A204.1 (cell line): ENCODE measurements at regions not wholly inside any gene's neighbourhood (a gene's known extent, or its start where the extent isn't known, plus 50 kb on each side); places are given as distances from the start of the nearest gene placed in this dataset.
A peak's percentile ranks its signal among the peaks of the same experiment; 100 is the strongest.
"Not testable (repeated sequence)": the region's sequence is repeated elsewhere in the genome, so short reads cannot be mapped to it uniquely, and the experiment has no call there.

Experiments
- FAIRE-seq: peaks from 2 replicates; lab custom pipeline; 2012; peaks lifted over from hg19 to GRCh38; lab: Jason Lieb, UNC

DNA sequence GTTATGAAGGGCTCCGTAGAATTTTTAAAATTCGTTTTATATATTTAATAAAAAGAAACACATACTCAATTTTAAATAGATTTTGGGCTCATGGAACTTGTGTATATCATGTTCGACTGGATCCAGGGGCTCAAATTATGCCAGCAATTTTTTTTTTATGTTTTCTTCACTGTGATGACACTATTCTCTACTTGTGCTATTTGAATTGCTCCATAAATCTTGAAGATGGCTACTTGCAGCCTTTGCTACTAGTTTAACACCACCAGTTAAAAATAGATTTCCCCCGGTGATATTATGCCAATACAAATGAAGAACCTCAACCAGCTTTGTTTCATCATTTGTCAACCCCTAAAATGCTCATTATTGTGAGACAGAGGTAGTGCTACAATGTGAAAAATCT, 933.2 kb downstream of the IPMK start:
- no peak for FAIRE-seq

GRCh38 chr10:57333880-57334279, 933.8 kb downstream of the IPMK start:
- FAIRE-seq = no peak

DNA sequence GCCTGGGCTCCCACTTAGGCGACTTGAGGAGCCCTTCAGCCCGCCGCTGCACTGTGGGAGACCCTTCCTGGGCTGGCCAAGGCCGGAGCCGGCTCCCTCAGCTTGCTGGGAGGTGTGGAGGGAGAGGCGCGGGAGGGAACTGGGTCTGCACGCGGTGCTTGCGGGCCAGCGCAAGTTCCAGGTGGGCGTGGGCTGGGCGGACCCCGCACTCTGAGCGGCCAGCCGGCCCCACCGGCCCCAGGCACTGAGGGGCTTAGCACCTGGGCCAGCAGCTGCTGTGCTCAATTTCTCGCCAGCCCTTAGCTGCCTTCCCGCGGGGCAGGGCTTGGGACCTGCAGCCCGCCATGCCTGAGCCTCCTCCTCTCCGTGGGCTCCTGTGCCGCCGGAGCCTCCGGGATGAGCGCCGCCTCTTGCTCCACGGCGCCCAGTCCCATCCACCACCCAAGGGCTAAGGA, 946.3 kb downstream of the IPMK start:
- FAIRE-seq = not testable (repeated sequence)

DNA sequence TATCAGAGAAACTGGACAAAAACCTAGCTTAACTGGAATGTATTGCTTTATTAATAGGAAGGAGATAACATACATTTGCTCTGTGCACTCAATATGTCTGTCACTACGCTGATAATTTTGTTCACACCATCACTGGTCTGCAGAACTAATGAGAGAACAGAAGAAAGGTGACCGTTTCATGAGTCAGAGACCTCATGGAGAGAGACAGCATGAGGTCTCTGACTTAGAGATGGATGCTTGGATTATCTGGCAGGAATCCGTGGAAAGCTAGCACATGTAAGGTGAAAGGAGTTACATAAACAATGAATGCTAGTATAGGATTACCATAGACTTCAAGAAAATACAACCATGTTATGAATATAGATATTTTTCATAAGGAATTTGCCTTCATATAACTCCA, 947.3 kb downstream of the IPMK start:
- no peak for FAIRE-seq

DNA sequence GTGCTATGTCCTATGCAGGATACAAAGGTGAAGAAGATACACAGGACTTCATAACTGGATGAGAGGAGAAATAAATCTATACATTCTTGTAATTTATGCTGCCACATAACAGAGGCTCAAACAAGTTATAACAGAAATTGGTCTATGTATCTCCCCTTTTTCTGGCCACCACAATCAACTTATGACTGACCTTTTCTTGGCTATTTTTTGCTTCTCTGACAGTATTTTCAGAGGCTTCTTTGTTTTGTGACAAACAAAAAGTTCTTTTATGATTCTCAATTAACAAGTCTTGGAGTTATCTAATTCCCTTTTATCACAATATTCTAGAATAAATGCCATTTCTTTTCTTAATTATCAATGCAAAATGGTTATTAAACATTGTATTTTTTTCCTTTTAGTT, 953.0 kb upstream of the ZWINT start:
- FAIRE-seq = no peak

DNA sequence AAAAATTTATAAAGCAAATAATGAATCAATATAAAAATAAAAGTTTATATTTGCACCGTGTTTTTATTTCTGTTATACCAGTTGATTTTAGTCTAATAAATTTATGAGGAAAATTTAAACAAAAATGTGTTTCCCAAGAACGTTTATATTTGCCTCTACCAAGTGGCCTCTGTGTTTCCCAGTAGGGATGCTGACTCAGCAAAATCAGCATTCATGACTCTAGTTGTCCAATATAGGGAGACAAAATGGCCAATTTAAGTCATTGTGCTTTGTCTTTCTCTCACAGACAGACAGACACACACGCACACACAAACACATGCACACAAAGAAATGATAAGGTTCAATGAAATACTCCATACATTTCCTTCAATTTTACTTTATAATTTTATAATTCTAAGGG, 942.5 kb upstream of the ZWINT start:
- no peak for FAIRE-seq

- peak; percentile 27 for FAIRE-seq
Observed at GRCh38 chr10:57300718-57301117, 939.7 kb upstream of the ZWINT start.

- no peak for FAIRE-seq
Observed at GRCh38 chr10:57294698-57295097, 933.6 kb upstream of the ZWINT start.

DNA sequence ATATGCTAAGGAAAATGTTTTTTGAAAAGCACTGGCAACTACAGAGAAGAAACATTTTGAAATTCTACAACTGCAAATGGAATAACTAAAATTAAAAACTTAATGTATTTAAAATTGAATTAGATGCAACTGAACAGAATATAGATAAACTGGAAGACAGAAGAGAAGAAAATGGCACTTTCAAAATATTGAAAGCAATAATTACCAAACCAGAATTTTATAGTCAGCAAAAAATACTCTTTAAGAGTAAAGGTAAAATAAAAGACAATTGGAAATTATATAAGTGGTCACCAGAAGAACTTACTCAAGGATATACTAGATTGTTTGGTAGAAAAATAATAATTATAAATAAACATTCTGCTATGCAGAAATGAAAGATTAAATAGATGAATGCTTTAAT, 927.7 kb upstream of the ZWINT start:
- FAIRE-seq = no peak

GRCh38 chr10:57262892-57263291, 901.8 kb upstream of the ZWINT start:
- FAIRE-seq = no peak

GRCh38 chr10:57260175-57260574, 899.1 kb upstream of the ZWINT start:
- FAIRE-seq = no peak

DNA sequence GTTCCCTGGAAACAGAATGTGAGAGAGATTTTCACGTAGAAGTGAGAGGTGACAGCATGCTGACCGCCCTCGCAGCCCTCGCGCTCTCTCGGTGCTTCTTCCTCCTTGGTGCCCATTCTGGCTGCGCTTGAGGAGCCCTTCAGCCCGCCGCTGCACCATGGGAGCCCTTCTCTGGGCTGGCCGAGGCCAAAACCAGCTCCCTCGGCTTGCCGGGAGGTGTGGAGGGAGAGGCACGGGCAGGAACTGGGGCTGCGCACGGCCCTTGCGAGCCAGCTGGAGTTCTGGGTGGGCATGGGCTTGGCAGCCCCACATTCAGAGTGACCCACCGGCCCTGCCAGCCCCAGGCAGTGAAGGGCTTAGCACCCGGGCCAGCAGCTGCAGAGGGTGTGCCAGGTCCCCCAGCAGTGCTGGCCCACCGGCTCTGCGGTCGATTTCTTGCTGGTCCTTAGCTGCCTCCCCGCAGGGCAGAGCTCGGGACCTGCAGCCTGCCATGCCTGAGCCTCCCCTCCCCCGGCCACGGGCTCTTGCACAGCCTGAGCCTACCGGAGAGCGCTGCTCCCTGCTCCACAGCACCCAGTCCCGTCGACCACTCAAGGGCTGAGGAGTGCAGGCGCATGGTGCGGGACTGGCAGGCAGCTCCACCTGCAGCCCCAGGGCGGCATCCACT, 888.7 kb upstream of the ZWINT start:
- FAIRE-seq = no peak

DNA sequence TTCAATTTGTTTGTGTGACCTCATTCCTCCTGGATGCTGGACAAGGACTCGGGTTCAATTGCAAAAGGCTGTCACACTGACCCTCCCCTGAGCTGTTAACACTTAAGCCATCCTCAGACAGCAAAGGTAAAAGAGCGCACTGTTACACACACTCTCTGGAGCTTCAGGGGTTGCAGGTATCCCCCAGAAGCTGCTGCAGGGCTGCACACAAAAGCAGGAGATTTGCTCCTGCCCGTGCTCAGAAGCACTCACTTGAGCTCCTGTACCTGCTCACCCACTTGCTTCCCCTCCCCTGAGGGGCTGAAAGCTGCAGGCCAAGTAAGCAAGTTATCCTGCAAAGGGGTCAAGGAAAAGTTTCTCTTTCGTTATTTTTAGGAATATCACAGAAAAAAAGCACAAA, 886.2 kb upstream of the ZWINT start:
- FAIRE-seq = no peak

DNA sequence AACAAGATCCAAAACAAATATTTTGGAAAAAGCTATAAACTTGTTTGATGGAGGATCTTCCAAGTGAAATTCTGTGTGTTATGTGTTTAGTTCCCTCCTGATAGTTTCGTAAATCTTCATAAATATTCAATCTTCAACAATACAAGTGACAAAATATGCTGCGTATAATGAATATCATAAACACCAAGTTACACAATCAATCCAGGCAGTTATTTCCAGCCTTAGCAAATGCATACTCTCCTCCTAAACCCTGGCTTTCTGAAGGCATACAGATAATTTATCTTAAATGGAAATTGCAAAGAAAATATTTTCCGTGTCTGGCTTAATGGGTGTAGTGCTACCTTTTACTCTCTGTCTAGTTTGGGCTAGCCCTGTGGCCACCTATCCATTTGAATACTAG, 864.9 kb upstream of the ZWINT start:
- FAIRE-seq = no peak

- no peak for FAIRE-seq
Observed at GRCh38 chr10:57224811-57225210, 863.8 kb upstream of the ZWINT start.

GRCh38 chr10:57222603-57223002, 861.5 kb upstream of the ZWINT start:
- FAIRE-seq = no peak

GRCh38 chr10:57222129-57222528, 861.1 kb upstream of the ZWINT start:
- FAIRE-seq = no peak

DNA sequence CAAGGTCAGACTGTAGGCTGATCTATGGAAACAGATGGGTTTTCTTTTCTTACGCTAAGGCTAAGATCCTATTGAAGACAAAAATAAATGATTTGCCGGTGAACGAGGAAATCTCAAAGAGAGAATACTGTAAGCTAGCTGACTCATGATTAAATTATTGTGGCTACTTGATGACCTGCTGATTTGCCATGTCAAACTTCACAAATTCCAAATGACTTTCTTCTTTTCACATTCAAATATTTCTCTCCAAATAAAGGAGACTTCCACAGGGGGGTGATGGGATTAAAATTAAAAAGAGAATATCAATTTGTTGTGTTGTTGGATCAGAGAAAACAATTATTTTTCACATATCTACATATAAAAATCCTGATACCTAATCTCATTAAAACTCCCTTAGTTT, 860.6 kb upstream of the ZWINT start:
- FAIRE-seq = no peak

- no peak for FAIRE-seq
Observed at GRCh38 chr10:57218382-57218781, 857.3 kb upstream of the ZWINT start.

- FAIRE-seq = no peak
Observed at GRCh38 chr10:57202356-57202755, 841.3 kb upstream of the ZWINT start.

- no peak for FAIRE-seq
Observed at GRCh38 chr10:57188846-57189245, 827.8 kb upstream of the ZWINT start.

- FAIRE-seq = no peak
Observed at GRCh38 chr10:57186201-57186600, 825.1 kb upstream of the ZWINT start.

DNA sequence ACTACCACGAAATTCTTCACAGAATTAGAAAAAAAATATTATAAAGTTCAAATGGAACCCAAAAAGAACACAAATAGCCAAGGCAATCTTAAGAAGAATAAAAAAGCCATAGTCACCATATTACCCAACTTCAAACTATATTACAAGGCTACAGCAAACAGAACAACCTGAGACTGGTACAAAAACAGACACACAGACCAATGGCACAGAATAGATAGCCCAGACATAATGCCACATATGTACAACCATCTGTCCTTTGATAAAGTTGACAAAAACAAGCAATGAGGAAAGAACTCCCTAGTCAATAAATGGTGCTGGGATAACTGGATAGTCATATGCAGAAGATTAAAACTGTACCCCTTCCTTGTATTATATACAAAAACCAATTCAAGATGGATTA, 808.5 kb upstream of the ZWINT start:
- FAIRE-seq = no peak

- no peak for FAIRE-seq
Observed at GRCh38 chr10:57168611-57169240, 807.7 kb upstream of the ZWINT start.
